NCI-H2107 (cell line): ENCODE measurements at regions not wholly inside any gene's neighbourhood (a gene's known extent, or its start where the extent isn't known, plus 50 kb on each side); places are given as distances from the start of the nearest gene placed in this dataset.
"Not testable (repeated sequence)": the region's sequence is repeated elsewhere in the genome, so short reads cannot be mapped to it uniquely, and the experiment has no call there.

ENCODE experiments used
- DNase-seq: peaks from one replicate; lab custom pipeline; 2025; lab: John Stamatoyannopoulos, UW

DNA sequence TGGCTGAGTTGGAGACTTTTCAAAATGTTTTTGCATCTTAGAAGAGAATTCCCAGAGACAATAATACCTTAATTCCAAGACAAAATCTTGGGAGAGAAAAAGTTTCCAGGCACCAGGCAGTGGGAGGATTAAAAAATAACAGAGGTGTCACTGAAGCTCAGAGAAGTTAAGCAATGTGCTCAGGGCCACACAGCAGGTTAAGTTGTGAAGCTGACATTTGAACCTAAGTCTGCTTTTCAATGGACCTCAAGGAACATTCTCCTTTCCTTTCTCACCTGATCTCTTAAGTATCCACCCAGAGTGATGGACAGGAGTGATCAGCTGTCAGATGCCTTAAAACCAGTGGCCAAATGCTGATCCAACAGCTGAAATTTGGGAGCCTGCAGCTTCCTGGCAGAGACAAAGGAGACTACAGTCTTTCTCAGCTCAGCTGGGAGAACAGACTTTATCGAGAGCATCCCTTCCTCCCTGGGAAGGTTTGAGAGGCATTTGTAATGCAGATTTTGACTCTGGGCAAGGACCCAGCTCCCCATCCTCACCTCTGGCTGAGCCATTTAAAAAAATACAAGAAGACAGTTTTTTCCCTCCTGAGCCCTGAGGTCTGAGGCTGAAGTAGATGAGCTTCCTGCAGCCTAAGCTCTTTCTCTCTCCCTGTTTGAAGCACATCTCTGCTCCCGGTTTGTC lies 174.9 kb upstream of the RPH3A start:
- DNase-seq: no peak

DNA sequence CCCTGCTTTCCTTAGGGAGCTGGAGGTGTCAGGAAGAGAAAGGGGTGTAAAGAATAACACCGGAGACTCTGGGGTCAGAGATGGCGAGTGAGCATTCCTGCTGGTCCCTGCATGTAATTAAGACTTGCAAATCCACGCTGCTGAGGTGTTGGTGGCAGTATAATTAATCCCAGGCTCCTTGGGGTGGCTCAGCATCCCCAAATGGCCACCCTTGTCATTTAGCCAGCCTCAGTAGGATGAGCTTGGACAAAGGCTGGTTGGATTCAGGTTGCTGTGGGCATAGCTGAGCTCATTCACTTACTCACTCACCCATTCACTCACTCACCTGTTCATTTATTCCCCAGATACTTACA lies 174.4 kb upstream of the RPH3A start:
- DNase-seq: no peak

DNA sequence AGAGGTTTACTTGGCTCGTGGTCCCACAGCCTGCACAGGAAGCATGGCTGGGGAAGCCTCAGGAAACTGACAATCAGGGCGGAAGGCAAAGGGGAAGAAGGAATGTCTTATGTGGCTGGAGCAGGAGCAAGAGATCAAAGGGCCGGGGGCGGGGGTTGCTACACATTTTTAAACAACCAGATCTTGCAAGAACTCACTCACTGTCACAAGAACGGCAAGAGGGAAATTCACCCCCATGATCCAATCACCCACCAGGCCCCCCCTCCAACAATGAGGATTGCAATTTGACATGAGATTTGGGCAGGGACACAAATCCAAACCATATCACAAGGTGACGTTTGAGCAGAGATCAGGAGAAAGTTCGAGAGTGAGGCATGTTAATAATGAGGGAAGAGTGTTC lies 163.7 kb upstream of the RPH3A start:
- DNase-seq: no peak

DNA sequence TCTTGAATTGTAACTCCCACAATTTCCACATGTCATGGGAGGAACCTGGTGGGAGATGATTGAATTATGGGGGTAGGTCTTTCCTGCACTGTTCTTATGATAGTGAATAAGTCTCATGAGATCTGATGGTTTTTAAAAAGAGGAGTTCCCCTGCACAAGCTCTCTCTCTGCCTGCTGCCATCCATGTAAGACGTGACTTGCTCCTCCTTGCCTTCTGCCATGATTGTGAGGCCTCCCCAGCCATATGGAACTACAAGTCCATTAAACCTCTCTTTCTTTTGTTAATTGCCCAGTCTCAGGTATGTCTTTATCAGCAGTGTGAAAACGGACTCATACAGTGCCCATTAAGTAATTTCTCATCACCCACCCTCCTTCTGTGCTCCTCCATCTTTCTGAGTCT lies 159.6 kb upstream of the RPH3A start:
- DNase-seq: not testable (repeated sequence)

DNA sequence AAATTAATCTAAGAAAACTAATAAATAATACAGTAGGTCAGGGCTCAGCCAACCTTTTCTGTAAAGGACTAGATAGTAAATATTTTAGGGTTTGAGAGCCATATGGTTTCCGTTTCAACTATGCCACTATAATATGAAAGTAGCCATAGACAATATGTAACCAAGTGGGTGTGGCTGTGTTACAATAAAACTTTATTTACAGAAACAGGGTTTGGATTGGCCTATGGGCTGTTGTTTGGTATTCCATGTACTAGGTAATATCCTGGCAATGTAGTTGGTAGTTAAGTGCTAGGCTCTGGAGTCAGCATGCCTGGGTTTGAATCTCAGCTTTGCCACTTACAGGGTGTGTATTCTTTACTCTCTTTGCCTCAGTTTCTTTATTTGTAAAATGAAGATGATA lies 156.5 kb upstream of the RPH3A start:
- no peak for DNase-seq

DNA sequence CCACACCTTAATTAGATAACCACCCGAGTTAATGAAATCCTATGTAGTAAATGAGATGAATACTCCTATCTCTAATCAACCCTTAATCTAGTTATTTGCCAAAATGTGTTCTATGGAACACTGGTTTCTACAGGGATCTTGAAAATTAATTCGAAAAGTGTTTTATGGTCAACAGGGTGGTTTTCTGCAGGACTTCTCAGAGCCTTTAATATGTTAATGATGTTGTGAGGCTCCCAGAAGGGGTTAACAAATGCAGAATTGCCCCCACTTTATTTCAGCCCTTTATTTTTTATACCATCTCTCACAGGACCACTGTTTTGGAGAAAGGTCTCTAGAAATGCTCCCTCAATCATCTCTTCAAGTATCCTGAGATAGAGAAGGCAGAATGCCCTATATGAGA lies 153.1 kb upstream of the RPH3A start:
- no peak for DNase-seq

DNA sequence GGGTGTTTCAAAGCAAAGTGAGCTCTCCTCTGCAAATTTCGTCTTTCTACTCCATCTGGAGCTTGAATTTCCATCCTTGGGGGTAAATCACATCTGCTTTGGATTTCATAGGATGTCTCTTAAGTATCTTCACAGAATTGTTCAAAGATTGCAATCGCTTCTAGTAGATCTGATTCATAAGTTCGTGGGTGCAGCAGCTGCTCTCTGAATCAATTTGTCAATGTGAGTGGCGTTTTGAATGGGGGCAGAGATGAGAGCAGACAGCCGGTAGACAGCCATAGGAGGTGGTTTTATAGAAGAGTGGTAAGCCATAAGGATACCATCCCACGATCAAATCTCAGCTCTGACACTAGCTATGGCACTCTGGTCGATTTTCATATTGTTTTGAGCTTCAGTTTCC lies 146.0 kb upstream of the RPH3A start:
- DNase-seq: no peak

DNA sequence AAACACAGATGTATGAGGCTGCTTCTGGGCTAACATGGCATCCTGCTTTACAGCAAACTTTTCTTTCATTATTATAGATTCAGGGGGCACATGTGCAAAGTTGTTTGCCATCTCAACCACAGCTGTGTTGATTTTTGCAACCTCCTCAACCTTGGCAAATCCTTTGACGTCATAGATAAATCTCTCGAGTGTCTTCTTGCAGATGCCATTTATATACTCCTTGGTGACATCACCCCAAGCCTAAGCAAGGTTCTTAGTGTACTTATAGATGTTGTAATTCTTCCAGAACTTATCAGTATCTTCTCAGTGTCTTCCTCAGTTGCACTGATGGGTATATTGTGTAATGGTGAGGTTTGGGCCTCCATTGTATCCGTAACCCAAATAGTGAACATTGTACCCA lies 135.4 kb upstream of the RPH3A start:
- DNase-seq: no peak

DNA sequence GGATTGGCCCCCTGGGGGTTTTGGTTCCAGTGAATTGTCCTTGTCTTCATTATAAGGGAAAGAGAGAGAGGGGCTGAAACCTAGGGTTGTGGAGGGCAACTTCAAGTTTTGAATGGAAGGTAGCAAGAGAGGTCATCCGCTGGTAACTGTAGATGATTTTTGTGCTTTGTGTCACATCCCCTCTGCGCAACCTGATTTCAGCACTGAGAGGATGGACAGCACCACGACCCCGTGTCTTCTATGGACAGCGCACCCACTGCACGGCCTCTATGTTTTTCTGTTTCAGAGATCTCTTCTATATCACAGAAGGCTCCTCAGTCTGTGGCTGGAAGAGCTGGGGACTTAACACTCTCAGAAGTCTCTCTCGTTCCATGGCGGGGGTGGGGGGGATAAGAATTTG lies 127.0 kb upstream of the RPH3A start:
- no peak for DNase-seq

DNA sequence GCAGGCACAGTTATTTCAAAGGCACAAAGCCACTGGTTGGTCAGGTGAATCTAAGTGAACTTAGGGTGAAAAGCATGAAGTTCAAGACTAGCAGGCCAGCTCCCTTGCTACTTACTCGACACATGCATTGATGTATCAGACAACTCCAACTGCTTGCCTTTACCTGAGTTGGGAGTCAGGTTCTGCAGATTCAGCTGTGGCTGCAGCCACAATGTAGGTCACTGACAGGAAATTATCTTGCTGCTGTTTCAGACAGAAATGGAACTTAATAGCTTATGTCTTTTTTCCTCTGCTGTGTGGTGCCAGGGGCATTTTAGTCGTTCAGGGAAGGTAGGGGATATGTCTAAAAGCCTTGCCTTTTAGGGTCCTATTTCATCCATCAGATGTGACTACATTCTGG lies 125.6 kb upstream of the RPH3A start:
- DNase-seq: no peak

DNA sequence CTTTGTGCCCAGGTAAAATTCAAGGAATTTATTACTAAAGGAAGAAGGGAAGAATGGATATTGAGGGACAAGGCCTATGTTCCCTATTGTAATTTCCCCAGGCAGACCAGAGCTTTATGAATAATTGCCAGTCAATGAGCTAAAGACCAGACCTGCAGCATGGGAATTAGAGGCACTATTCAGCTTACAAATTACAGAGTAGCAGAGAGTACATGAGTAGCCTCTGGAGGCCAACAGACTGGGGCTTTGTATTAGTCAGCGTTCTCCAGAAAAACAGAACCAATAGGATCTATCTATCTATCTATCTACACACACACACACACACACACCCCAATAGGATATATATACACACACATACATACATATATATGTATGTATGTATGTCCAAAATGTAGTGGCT lies 120.0 kb upstream of the RPH3A start:
- no peak for DNase-seq

DNA sequence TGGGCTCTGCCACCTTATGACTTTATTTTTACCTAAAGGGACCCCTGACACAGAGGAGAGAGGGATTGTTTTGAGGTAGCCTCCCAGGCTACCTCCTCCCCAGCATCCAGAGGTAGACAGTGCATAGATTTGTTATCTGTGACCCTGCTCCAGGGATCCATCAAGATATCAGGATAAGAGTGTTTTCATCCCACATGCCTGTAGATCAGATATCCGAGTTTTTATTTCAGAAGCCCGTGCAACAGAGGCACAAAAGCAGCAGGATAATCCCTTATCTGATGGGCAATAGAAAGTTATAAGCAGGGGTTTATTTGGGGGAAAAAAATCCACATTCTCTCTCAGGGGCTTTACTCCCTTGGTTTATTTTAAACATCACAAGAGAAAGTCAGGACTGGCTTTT lies 117.0 kb upstream of the RPH3A start:
- no peak for DNase-seq

DNA sequence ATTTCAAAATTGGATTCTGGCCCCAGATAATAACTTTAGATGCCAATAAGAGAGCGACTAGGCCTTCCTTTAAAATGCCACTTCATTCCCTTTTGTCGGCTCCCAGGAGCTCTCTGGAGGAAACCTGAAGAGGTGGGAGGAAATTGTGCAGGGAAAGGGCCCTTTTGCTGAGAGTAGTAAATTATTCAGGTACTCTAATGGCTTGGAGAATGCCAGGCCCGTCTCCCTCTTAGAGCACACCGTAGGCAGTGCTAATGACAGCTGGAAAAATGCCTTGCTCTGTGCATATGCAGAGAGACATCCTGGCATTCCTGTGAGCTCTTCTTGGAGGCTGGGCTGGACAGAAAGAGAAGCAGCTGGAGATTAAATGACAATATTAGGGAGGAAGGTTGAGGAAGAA lies 115.0 kb upstream of the RPH3A start:
- DNase-seq: no peak

DNA sequence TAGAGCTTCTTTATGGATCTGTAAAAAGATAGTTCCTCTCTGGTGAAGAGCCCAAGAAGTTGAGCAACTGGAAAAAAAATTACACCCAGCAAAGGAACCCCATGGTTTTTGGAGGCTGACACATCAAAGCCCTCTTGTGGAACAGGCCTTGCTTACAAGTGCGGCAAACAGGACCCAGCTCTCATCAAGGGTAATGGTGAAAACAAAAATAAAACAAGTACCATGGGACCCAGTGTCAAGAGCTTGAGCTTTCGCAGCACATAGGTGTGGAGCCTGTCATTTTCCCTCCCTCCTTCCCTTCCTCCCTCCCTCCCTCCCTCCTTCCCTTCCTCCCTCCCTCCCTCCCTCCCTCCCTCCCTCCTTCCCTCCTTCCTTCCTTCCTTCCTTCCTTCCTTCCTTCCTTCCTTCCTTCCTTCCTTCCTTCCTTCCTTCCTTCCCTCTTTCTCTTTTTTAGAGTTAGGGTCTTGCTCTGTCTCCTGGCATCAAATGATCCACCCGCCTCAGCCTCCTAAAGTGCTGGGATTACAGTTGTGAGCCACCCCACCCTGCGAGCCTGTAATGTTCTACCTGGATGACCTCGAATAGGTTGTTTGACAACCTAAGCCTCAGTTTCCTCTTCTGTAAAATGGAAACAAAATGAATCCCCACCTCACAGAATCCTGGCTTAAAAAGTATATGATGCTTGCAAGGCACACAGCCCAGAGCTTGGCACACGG lies 114.3 kb upstream of the RPH3A start:
- no peak for DNase-seq

DNA sequence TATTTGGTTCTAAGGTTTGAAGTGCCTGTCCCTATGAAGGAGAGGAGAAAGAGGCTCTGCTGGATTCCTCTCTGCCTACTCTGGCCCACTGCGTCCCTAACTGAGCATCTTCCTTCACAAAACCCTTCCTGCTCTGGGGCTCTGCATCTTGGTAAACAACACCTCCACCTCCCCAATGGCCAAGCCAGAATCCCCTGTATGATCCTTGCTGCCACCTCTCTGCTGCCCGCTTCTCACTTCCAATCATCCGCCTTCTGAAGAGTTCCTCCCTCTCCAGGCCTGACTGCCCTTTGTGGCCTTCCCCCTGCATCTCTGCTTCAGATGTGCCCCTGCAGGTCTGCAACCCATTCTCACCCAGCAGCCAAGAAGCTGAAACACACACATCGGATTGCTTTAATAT lies 110.6 kb upstream of the RPH3A start:
- DNase-seq: no peak

DNA sequence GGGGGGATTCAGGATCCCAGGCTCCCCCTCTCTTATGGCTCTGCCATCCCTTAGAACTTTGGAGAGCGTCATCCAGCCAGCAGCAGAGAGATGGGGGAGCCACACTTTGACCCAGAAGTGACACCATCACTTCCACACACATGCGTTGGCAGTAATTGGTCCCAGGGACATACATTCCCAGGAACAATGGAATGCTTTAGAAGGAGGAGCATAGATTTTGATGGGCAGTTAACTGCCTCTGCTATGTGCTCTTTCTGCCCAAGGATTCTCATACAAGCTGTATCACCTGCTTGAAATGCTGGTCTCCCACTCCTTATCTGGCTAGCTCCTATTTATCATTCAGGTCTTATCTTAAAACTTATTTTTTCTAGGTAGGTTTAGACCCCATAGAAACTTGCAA lies 109.0 kb upstream of the RPH3A start:
- DNase-seq: no peak

DNA sequence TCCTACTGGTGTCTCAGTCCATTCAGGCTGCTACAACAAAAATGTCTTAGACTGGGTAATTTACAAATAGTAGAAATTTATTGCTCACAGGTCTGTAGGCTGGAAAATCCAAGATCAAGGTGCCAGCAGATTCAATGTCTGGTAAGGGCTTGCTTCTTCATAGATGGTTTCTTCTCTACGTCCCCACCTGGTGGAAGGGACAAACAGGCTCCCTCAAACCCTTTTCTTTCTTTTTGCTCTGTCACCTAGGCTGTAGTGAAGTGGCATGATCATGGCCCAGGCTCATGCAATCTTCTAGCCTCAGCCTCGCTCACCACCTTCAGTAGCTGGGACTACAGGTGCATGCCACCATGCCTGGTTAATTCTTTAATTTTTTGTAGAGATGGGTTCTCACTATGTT lies 106.8 kb upstream of the RPH3A start:
- DNase-seq: no peak

DNA sequence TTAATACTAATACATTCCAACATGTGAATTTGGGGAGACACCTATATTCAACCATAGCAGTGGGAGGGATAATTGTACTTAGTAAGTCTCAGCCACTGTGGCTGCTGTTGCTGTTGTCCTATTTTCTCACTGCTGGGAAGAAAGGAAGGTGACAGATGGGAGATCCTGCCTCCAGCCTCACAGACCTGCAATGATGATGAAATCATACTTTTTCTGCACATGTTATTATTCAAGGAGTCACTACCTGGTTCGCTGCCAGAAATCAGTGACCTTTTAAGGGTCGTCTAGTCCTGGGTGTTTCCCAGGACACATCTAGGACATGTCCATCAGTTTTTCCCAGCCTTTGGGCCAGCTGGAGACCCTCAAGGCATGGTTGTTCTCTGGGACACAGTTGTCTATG lies 106.2 kb upstream of the RPH3A start:
- no peak for DNase-seq

DNA sequence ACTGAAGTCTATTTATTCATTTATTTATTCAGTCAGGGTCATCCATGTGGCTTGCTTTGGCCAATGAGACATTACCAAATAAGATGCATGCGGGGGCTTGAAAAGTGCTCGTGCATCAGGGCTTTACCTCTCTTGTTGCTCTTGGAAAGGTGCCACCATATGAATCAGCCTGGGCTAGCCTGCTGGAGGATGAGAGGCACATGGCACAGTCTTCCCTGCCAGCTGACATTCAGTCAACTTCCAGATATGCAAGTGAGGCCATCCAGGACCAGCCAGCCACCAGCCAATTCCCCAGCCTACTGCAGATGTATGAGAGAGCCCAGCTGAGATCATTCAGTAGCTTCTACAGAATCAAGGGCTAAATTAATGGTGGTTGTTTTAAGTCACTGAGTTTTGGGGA lies 105.2 kb upstream of the RPH3A start:
- no peak for DNase-seq

DNA sequence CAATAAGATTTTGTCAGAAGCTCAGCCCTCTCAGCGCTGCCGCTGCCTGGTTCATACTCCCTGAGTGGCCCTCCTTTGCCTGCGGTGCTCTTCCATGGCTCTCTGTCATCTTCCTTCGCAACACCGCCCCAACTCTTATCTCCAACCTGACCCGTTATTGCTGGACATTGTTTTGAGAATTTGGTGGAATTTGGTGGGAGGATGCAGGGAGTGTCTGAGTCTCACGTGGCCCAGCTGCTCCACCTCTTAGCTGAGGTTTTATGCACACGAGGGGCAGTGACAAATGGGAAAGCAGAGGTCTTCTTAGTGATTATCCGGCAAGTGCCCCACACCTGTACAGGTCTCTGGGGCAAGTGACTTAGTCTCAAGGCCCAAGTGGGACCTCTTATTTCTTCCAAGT lies 97.5 kb upstream of the RPH3A start:
- DNase-seq: no peak

DNA sequence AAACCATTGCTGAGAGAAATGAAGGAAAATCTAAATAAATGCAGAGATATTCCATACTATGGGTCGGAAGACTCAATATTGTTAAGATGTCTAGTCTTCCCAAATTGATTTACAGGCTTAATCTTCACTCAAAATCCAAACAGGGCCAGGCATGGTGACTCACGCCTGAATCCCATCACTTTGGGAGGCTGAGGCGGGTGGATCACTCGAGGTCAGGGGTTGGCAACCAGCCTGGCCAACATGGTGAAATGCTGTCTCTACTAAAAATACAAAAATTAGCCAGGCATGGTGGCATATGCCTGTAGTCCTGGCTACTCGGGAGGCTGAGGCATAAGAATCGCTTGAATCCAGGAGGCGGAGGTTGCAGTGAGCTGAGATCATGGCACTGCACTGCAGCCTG lies 94.1 kb upstream of the RPH3A start:
- DNase-seq: not testable (repeated sequence)

DNA sequence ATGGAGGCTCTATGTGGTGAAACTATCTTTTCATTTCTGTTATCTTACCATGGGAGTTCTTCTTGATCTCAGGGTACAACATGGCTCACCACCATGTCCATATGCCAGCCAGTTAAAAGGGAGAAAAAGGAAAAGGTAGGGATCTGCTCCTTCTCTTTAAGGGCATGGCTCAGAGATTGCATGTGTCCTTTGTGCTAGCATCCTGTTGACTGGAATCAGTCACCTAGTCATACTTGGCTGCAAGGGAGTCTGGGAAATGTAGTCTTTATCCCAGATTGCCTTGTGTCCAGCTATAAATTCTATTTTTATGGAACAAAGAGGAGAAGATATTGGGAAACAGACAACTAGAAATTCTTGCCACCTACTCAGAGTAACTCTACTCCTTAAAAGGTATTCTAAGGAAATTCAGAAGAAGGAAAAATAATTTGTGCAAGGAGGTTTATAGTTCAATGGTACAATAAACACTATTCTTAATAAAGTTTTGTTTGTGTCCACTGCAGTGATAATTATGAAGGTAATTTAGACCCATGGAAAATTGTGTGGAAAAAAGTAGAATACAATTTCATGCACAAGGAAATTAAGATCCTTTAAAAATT lies 86.4 kb upstream of the RPH3A start:
- no peak for DNase-seq

DNA sequence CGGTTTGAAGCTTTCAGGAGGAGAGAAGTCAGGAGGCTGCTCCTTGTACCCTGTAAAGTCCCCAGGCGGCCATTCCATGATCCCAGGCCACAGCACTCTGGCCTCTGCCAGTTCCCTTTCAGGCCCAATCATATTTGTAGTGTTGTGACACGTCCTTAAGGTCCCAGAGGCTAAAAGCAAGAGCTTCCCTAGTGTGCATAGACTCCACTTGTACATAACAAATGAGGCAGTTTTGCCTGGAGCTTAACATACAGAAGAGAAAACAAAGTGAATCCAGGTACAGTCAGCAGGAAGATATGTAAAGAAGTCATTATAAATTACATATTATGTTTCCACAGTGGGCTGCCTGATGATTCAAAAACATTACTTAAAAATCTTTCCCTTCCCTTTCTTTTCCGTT lies 81.1 kb upstream of the RPH3A start:
- no peak for DNase-seq

DNA sequence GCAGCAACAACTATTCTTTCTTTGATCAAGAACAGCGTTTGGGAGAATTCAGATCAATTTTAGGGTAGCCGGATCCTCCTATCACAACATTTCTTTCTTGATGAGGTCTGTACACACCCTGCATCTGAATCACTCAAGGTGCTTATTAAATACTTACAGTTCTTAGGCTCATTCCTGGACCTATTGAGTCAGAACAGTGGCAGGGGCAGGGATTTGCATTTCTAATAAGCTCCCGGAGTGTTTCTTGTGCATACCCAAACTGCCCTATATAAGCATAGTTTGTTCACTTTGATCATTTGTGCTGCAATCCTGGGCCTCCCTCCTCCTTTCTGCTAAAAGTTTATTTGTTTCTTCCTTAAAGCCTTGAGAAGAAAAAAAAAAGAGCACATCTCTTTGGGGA lies 80.5 kb upstream of the RPH3A start:
- no peak for DNase-seq
